T-helper 1 cell (primary cell): ENCODE measurements at regions not wholly inside any gene's neighbourhood (a gene's known extent, or its start where the extent isn't known, plus 50 kb on each side); places are given as distances from the start of the nearest gene placed in this dataset.

Experiments used
- DNase-seq, 5 donors: peaks; one replicate each; pipeline ENCODE4 v3.0.0-alpha.2; 2012 to 2020

DNA sequence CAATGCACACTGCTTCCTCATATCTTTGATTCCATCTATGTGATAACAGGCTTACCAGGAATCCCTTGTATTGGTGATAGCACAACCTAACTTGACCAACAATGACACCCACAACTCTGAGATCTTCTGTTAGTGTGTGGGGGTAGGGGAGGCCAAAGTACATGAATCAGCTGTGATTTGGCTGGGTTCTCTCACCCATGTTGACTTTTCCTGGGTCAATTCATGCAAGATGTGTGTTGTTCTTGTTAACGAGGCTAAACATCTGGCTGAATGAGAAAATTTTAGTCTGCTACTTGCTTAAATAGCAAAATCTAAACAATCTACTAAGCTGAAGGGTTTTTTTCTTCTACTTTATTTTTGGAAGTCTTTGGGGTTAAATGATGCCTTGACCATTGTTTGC, 341.2 kb upstream of the SLC14A2 start:
- DNase-seq = no peak

DNA sequence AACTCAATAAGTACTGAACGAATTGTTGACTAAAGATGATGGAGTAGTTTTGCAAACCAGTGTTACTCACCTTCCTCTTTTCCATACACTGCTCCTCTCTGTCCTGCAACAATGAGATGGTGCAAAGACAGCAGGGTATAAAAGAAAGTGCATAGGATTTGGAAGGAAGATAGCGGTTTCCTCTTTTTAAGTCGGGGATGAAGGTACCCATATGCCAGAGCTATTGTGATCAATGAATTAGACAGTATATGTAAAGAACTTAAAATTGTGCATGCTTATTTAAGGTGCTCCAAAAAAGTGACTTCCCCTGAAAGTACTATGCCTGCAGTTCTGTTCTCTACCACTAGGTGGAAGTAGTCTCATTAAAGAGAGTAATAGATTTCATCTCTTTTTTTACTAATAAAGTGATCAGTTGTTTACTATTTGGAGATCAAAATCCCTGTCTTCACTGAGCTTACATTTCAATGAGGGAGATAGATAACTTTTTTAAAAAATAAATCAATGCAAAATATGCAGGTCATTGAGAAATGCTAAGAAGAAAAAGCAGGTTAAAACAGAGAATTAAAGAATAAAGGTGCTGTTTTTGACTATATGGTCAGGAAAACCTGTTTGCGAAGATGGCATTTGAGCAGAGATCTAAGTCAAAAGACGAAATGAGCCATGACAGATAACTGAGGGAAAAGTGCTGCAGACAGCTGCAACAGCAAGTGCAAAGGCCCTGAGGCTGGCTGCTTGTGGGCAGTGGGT, 339.7 kb upstream of the SLC14A2 start:
- peak in 1 of 5 donors; percentile 20 for DNase-seq

DNA sequence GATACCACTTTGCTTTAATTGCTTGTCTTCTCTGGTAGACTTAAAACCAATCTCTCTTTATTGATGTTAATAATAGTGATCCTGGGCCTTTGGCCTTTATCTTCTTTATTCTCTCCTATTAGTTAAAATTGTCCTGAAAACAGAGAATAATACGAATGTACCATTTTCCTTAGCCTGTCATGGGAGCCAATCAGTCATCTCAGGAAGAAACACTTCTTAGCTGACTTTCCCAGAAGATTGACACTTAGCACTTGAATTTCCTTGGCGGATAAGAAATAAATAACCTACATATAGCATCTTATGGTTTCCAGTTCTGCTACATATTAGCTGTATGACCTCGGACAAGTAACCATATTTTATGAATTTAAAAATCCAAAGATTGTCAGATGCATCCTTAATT, 338.4 kb upstream of the SLC14A2 start:
- no peak for DNase-seq

DNA sequence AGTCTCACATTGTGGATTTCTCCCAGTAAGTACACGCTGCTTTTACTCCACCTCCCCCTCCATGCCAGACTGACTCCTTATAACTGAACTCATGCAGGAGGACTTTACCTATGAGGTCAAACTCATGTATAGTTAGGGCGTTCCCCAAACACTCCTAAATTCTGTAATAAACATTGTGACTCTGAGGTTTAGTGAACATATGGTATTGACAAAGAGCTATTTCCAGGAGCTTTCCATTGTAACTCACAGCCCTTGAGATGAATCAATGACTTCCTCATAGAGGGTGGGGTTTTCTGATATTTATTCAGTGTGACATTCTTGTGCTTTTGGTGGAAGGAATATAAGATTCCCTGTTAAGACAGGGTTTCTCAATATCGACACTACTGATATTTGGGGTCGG, 337.4 kb upstream of the SLC14A2 start:
- DNase-seq = no peak

DNA sequence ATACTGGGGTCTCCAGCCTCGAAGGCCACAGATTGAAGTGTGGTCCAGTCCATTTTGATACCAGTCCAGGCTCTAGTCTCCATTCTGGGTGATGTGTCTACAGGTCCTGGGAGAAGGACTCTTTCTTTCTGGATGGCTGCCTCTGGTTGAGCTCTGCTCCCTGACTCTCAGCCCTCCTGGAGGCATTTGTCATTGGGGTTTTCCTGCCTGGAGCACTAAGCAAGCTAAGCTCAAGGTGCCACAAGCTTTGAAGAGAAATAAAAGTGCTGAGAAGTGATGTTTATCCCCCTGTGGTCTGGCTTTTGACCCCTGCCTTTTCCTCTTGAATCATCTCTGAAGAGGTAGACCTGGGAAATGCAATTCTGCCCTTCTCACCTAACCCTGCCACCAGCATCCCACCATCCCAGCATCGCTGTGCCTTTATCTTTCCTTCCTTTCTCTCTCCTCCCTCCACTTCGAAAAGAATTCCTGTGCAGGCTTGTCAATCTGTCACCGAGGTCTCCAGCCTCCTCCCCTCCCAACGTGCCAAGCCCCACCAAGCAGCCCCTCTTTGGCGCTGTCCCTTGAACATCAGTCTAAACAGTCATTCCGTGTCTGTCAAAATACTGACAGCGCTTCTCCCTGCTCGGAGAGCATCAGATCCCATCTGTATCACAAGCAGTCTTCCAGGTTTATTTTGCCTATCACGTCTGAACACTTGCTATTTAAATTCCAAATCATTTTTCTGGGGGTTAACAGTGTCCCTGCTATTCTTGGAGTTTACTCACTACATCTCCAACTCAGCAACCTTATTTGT, 334.6 kb upstream of the SLC14A2 start:
- no peak for DNase-seq

DNA sequence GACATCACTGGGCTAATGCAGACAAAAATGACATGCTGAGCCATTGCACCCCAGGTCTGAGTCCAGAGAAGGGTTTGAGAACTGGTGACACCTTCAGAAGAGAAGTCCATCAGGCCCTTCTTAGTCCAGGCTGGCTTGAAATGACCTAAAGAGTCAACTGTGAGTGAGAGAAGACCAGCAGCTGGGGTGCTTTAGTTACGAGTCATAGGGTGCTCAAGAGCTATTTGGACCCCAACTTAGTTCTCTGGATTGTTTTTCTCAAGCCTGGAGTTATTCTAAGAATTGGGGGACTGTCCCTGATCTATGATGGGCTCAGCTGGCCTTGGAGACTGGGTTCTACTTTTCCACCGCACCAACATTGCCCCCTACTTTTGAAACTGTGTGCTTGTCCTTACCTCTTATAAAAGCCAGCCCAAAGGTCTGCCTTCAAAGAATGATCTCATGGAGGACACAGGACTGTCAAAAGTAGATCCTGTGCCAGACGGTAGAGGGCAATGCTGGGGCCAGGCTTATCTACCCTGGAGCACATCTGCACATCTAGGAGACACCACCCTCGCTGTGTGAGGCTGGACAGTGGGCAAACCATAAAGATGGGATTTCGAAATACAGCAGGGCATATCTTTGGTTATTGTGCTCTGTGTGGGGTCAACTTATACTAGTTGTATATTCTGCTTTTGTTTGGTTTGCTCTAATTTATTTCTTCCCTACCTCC, 333.0 kb upstream of the SLC14A2 start:
- DNase-seq = no peak

DNA sequence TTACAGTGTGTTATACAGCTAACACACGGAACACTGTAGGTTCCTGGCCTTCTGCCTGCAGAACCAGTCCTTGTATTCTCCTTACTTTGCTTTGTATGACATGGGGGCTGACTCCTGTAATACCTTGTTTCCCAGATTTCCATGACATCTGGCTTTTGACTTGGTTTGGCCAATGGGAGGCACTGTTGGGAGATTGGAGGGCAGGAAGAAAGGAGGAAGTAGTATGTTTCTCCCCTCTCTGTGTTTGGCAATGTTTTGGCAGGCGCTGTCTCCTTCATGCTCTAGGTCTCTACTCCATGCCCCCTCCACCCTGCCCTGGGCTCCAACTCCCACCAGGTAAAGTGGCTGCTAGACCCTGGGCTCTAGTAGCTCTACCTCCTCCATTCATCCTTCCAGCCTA, 331.1 kb upstream of the SLC14A2 start:
- DNase-seq = no peak

DNA sequence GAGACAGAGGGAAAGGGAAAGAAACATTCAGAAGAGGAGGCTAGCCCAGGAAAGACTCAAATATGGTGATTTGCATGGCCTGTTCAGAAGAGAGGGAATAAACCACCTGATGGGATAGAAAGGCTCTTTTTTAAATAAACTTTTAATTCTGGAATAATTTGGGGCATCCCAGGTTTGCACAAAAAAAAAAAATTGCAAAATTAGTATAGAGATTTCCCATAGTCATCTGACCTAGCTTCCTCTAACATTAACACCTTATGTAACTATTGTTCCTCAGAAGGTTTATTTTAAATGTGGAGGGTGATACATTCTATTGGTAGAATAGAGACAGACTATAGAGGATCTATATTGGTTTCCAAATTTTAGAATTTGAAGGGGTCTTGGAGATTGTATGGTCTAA, 330.4 kb upstream of the SLC14A2 start:
- DNase-seq = no peak

DNA sequence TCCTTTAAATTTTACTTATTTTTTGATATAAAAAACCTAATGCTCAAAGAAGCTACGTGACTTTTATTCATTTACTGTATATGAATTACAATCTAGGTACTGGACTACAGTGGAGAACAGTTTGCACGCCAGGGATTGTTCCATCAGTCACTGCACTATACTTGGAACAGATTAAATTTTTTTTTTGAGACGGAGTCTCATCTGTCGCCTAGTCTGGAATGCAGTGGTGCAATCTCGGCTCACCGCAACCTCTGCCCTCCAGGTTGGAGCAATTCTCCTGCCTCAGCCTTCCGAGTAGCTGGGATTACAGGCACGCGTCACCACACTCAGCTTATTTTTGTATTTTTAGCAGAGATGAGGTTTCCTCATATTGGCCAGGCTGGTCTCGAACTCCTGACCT, 330.0 kb upstream of the SLC14A2 start:
- no peak for DNase-seq

DNA sequence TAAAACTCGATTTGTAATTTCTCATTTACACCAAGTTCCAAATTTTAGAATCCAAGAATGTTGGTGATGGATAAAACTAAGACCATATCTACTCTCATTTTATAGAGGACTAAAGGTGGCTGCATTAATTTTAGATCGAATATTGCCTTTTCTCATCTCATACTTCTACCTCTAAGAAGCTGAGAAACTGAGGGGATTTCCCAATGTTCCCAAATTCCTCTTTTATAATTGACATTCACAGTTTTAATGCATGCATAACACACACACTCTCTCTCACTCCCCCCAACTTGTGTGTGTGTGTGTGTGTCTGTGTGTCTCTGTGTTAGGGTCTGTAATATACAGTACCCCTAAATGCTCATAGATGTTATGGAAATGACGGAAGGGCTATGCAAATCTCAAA, 328.8 kb upstream of the SLC14A2 start:
- no peak for DNase-seq

DNA sequence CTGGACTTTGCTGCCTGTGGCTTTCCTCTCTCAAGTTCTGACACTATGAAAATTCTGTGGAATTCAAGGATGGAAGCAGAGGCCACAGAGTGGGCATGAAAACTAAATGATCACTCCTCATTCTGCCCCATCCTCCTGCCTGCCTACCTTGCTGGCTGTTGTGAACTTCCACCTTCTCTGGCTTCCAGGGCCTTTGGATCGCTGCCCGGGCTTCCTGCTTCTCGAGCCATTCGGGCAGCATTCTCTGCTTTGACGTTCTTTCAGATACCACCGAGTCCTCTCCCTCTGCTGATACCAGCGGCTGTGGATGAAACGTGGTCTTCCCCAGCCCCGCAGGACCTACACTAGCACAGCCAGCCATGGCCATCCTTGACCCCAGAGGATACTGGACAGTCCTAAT, 327.7 kb upstream of the SLC14A2 start:
- no peak for DNase-seq

DNA sequence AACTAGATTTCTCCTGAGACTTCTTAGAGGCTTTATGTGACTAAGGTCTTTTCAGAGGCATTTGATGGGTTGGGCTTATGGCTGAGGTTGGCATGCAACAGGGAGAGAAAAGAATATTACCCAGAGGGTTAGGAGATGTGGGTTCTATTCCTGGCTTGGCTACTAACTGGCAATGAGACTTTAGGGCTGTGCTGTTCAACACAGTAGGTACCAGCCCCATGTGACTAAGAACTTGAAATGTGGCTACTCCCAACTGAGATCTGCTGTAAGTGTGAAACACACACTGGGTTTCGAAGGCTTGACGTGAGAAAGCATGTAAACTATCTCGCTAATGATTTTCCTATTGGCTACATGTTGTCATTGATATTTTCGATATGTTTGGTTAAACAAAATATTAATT, 324.9 kb upstream of the SLC14A2 start:
- DNase-seq = no peak

DNA sequence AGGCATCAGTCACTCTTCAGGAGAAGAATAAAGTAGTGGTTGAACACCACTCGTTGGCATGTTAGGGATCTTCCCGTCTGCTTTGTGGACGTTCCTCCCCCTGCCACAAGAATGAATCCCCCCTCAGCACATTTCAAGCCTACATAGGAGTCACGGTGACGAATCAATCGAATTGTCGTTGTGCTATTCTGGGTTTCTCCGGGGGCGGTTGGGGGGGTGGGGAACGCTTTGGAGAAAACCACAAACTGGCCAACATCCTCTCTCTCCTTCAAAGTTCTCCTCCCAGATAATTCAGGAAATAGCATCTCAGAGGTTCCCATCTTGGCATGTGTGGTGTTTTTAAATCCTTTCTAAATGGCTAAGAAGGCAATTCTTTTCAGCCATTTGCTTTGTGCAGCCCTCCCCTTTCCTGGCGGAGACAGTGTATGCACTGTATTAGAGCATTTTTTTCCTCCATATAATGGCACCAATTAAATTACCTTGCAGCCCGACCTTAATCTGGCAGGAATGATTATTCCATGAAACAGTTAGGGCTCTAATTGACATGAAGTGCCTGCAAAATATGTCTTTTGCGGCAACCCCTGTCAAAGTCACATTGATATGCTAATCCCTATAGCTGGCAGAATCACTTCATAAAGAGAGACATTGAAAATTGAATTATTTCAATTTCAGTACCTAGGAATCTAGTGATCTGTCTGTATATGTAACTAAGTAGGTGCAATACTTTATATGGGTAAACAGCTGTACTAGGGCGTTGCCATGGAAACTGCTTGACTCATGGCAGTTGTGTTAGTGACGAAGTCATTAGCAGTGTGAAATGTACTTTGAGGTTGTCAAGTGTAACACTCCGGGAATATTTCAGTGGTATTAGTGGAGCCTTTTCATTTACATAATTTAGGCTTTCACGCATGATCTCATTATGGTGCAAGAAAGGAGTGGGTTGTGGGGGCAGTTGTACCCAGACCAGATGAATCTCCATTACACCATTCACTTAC, 323.4 kb upstream of the SLC14A2 start:
- no peak for DNase-seq

DNA sequence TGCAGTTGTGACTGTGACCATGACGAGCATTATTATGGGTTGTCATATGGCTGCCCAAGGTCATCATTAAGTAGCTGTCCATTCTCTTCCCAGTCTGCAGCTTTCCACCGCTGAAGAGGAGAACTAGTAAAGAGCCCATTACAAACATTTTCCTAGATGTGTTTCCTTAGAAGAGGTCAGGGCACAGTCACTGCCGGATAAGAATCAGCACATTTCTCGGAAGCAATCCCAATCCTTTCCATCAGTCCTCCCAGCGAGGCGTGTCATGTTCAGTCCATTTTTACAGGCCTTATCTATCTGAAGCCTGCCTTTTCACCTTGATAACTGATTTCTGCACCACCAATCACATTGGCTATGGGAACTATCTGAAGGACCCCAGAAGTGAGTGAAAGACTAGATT, 319.9 kb upstream of the SLC14A2 start:
- DNase-seq = no peak

DNA sequence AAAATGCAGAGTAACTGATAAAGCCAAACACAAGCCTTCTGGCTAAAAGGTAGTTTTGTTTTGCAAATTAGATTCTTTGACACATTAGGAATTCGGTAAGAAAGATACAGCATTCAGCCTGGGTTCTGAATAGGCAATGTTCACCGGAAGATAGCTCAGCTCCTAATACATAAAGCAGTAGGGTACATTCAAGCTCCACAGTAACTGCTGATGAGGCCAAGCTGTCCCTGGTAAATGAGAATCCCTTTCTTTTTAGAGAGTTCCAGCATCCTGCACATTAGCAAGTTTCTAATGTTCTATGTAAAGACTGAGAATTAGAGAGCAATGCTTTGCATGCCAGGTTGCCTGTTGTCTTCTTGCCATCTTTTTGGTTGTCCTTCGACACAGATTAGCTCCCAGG, 316.3 kb upstream of the SLC14A2 start:
- DNase-seq = no peak

DNA sequence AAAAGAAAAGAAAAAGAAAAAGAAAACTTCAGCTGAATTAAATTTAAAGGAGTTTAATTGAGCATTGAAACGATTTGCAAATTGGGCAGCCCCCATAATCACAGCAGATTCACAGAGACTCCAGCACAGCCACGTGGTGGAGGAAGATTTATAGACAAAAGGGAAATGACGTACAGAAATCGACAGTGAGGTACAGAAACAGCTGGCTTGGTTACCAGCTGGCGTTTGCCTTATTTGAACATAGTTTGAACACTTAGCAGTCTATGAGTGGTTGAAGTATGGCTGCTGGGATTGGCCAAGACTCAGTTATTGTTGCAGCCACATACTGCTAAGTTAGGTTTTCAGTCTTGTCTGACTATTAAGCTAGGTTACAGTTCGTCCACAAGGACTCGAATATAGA, 312.2 kb upstream of the SLC14A2 start:
- DNase-seq = no peak

DNA sequence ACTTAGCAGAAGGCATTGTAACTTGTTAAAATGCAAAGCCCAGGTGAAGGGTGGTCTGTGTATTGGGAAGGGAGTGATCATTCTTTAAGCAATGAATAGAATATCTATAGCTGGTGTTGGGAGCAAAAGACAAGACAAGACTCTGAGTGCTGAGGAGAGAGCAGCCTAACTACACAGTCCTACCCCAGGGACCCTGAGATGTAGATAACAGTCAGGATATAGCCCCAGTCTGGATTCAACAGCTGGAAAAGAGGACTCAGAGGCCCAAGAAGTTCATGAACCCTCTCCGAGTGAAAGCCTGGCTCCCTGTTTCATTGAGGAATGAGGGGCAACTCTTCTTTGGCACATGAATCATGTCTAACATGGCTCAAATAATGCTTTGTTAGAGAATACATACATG, 310.7 kb upstream of the SLC14A2 start:
- no peak for DNase-seq

DNA sequence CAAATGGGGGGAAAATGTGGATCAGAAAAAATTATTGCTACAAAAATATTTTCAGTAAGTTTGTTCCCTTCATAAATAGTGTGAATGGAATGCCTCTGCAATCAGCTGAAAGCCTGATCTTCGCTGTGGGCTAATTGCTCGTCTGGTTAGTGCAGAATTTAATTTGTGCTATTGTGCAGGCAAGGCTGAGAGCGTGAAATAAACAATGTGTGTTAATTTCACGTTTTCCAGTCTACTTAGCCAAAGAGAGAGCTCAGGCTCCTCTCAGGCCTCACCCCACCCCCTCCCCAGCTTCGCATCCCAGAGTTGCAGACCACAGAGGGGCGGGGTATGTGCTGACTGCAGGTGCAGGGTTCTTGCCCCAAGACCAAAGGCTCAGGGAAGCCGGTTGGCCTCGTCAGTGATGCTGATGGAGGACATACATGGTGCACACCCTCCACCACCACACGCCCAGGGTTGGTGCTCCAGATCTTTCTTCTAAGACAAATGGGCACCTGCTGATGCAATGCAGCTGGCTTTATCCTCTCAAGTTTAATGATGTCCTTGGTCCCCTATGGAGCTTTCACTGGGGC, 302.6 kb upstream of the SLC14A2 start:
- no peak for DNase-seq

DNA sequence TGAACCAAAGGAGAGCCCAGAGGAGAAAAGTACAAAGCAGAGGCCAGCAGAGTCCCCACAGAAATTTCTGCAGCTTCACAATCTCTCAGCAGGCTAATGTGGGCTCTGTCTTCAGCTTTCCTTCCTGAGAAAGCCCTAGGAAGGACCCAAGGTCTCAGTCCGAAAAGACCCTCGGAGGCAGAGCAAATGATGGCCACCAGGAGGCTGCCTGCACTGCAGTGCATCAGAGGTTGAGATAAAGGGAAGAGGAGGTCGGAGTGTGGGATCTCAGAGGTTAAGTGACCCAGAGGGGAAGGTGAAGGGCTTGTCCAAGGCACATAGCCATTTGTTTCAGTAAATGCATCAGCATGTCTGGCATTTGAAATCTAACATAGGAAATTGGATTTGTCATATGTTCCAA, 299.1 kb upstream of the SLC14A2 start:
- no peak for DNase-seq

DNA sequence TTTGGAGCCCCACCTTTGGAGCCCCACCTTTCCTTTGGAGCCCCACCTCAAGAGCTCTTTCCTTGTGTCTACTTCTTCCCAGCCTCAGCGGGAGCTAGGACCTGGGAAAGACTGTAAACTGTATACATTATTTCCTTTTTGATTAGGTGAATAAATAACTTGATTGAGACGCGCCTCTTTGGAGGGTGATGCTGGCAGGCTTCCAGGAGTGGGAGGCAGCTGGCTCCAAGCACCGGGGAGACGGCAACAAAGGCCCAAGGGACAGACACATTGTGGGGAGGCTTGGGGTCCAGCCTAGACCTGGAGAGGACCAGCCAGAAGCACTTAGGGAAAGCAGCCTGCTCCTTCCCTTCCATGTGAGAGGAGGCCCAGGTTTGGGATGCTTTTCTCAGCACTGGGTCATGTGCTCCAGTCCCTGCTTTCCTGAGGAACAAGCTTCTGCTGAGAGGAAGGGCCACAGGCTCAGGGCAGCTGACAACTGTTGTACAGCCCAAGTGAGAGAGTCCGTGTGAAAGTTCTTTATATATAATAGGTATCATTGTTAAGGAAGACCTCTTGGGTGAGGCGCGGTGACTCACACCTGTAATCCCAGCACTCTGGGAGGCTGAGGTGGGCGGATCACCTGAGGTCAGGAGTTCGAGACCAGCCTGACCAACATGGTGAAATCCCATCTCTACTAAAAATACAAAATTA, 297.2 kb upstream of the SLC14A2 start:
- DNase-seq = no peak

DNA sequence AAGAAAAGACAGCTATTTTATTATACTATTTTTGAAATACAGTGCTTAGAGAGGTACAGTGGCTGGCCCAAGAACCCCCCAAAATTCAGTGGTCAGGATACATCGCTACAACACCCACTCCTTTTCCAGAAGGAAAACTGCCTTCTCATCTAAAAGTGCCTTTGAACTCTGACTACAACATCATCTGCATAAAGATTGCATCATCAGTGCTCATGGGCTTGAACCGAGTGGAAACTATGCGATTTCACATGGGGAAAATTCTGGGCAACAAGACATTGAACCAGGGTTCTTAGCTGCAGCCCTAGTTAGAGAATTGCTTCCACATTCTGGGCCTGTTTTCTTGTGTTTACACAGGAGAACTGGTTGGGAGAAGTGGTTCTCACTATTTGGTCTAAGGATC, 294.6 kb upstream of the SLC14A2 start:
- no peak for DNase-seq

DNA sequence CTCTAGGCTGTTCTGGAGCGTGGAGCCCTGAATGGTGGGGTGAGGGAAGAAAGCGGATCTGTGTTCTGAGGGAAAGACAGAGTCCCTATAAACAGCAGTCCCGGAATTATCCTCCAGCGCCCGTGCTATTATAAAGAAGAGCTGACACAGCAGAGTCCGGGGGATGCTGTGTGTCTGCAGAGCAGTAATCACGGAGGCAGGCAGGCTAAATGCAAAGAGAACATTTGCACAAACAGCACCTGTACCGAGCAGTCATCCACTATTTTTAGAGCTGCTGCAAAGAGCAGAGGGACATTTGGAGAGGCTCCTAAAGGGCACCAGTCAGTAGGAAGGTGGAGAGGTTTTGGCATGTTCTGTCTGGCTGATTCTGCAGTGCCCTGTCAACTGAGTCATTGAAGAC, 293.8 kb upstream of the SLC14A2 start:
- DNase-seq = no peak
